Endothelial cell of umbilical vein (primary cell): ENCODE measurements at regions not wholly inside any gene's neighbourhood (a gene's known extent, or its start where the extent isn't known, plus 50 kb on each side); places are given as distances from the start of the nearest gene placed in this dataset.

Experiments used
- BruUV-seq: library from RNA; stranded (reverse); fragments of 400-500 nt; replicated peaks from 2 replicates; lab custom pipeline; 2021; lab: Mats Ljungman, UMichigan
- CTCF ChIA-PET: fragments of 300-600, 350-600 bp; sonication (Branson Sonifier 250); formaldehyde crosslinking; loops from one replicate; lab custom pipeline; 2021; ENCODE audit warnings: antibody characterized with exemption, inconsistent platforms; lab: Charles Lee
- POLR2A ChIA-PET: fragments of 300-600, 350-600 bp; sonication (Branson Sonifier 250); formaldehyde crosslinking; loops from one replicate; lab custom pipeline; 2021; ENCODE audit warnings: antibody characterized with exemption, inconsistent platforms; lab: Charles Lee
- DNase-seq: peaks from one replicate; pipeline ENCODE4 v3.0.0-alpha.2; 2011; ENCODE audit warnings: low read depth, low spot score
- FAIRE-seq: peaks from 2 replicates; lab custom pipeline; 2011; peaks lifted over from hg19 to GRCh38; lab: Jason Lieb, UNC
- H2AFZ ChIP-seq: 2 replicates; pipeline ENCODE4 v1.6.0; 2012; ENCODE audit warnings: low read depth, low read length, control low read depth, inconsistent platforms
- H3K27ac ChIP-seq: 2 replicates; pipeline ENCODE4 v1.5.1; 2011; ENCODE audit warnings: low read depth, mild to moderate bottlenecking, control low read depth, low read length, moderate library complexity; ENCODE audit not compliant: insufficient read depth
- H3K27me3 ChIP-seq, 2 experiments: 2 replicates each; pipeline versions ENCODE4 v1.6.0 to v1.6.1; 2011; ENCODE audit warnings: low read length in 2 of 2, mixed read lengths in 1 of 2; ENCODE audit not compliant: control insufficient read depth in 2 of 2, insufficient read depth in 2 of 2
- H3K36me3 ChIP-seq, 2 experiments: 2 replicates in 1 of 2; 3 replicates in 1 of 2; pipeline ENCODE4 v1.5.1; 2011; ENCODE audit warnings: low read length in 2 of 2, mild to moderate bottlenecking in 1 of 2, moderate library complexity in 1 of 2; ENCODE audit not compliant: control insufficient read depth in 2 of 2, insufficient read depth in 2 of 2; ENCODE audit errors: extremely low read depth in 1 of 2
- H3K4me1 ChIP-seq: 3 replicates; pipeline ENCODE4 v1.5.1; 2011; ENCODE audit warnings: mild to moderate bottlenecking, low read length; ENCODE audit not compliant: control insufficient read depth, insufficient read depth; ENCODE audit errors: extremely low read depth
- H3K4me2 ChIP-seq: 2 replicates; pipeline ENCODE4 v1.6.1; 2011; ENCODE audit warnings: low read length, control low read depth, mixed read lengths; ENCODE audit not compliant: insufficient read depth
- H3K4me3 ChIP-seq, 3 experiments: fragments of 200-600 bp in 1 of 3; sonication (generic), shearing (Covaris generic) in 1 of 3; replicated peaks in 1 of 3; 2 replicates each; pipeline ENCODE4 v1.5.1; 2011 to 2016; ENCODE audit warnings: control low read depth in 3 of 3, low read length in 3 of 3, mild to moderate bottlenecking in 2 of 3, inconsistent platforms in 1 of 3, low read depth in 1 of 3, moderate library complexity in 1 of 3; ENCODE audit not compliant: insufficient read depth in 1 of 3
- H3K79me2 ChIP-seq: 2 replicates; pipeline ENCODE4 v1.6.0; 2012; ENCODE audit warnings: low read length, inconsistent platforms; ENCODE audit not compliant: control insufficient read depth, insufficient read depth
- H3K9ac ChIP-seq: replicated peaks from 2 replicates; pipeline ENCODE3; 2011; ENCODE audit warnings: low read length, control low read depth; ENCODE audit not compliant: insufficient read depth; ENCODE audit errors: extremely low read depth
- H3K9me1 ChIP-seq: replicated peaks from 3 replicates; pipeline ENCODE4 v1.6.0; 2011; ENCODE audit warnings: mild to moderate bottlenecking, low read length; ENCODE audit not compliant: control insufficient read depth, insufficient read depth; ENCODE audit errors: extremely low read depth
- H3K9me3 ChIP-seq: replicated peaks from 2 replicates; pipeline ENCODE4 v1.5.1; 2012; ENCODE audit warnings: low read length, inconsistent platforms; ENCODE audit not compliant: control insufficient read depth, insufficient read depth
- H4K20me1 ChIP-seq: replicated peaks from 2 replicates; pipeline ENCODE3; 2011; ENCODE audit warnings: mild to moderate bottlenecking, low read length; ENCODE audit not compliant: control insufficient read depth, insufficient read depth; ENCODE audit errors: extremely low read depth
- CTCF ChIP-seq, 2 donors: IDR thresholded peaks; 1 replicate in 1 of 2; 2 replicates in 1 of 2; pipeline ENCODE4 v1.5.1; 2011; ENCODE audit warnings: low read length in 2 of 2, mild to moderate bottlenecking in 2 of 2, moderate library complexity in 2 of 2, control low read depth in 1 of 2, inconsistent platforms in 1 of 2, low read depth in 1 of 2; ENCODE audit not compliant: insufficient read depth in 1 of 2; ENCODE audit errors: extremely low read depth in 1 of 2
- EZH2 ChIP-seq: IDR thresholded peaks from 2 replicates; pipeline ENCODE4 v1.6.1; 2012; ENCODE audit warnings: borderline replicate concordance, low read depth, mild to moderate bottlenecking, moderate library complexity, low read length, inconsistent platforms; ENCODE audit not compliant: severe bottlenecking
- FOS ChIP-seq: IDR thresholded peaks from 2 replicates; pipeline ENCODE4 v1.6.1; 2011; ENCODE audit warnings: mild to moderate bottlenecking, low read length, moderate library complexity, borderline replicate concordance; ENCODE audit not compliant: insufficient read depth
- GATA2 ChIP-seq: IDR thresholded peaks from 2 replicates; pipeline ENCODE4 v1.7.0; 2011; ENCODE audit warnings: low read depth, mild to moderate bottlenecking, moderate library complexity, mixed read lengths, low read length; ENCODE audit not compliant: insufficient read length, insufficient read depth
- JUN ChIP-seq: IDR thresholded peaks from 2 replicates; pipeline ENCODE4 v1.6.1; 2011; ENCODE audit warnings: borderline replicate concordance, low read depth; ENCODE audit not compliant: insufficient read length, insufficient read depth
- MAX ChIP-seq: IDR thresholded peaks from 2 replicates; pipeline ENCODE4 v1.6.1; 2011; ENCODE audit not compliant: insufficient read depth, insufficient read length
- MYC ChIP-seq: IDR thresholded peaks from one replicate; pipeline ENCODE4 v1.6.1; 2011; ENCODE audit warnings: mild to moderate bottlenecking, low read depth, low read length
- POLR2A ChIP-seq: IDR thresholded peaks from 2 replicates; pipeline ENCODE4 v1.6.1; 2012; ENCODE audit warnings: low read depth, mild to moderate bottlenecking, control low read depth, low read length
- POLR2AphosphoS5 ChIP-seq: IDR thresholded peaks from 2 replicates; pipeline ENCODE4 v1.6.1; 2012; ENCODE audit warnings: low read depth, mild to moderate bottlenecking, control low read depth, low read length, moderate library complexity; ENCODE audit not compliant: insufficient read depth
- dilution Hi-C: fragments of 300-500 bp; cut with MboI; formaldehyde crosslinking; loops from one replicate; pipeline ENCODE4 v1.15.0; 2019; ENCODE audit warnings: low sequenced_read_pairs; ENCODE audit not compliant: extremely low pct_ligation_motif_present
- intact Hi-C: fragments of 100-400 bp; cut with micrococcal nuclease; formaldehyde crosslinking; loops from one replicate; pipeline ENCODE4 v1.10.0; 2022

- dilution Hi-C loops = no loop called here
Measured at GRCh38 chr9:135263511-135263910, 176.0 kb downstream of the OLFM1 start.

More at GRCh38 chr9:135263511-135263910, 176.0 kb downstream of the OLFM1 start:
- H3K27ac ChIP-seq = no peak overlapping the region
- H3K9ac ChIP-seq = no peak overlapping the region
- no peak for DNase-seq
- ChIA-PET POLR2A (no interaction called here), CTCF (no interaction called here)
- H3K4me2 ChIP-seq = no peak overlapping the region
- BruUV-seq = no TSS peak
- no peaks in the 10 kb centered on the region for H4K20me1 ChIP-seq
- no peaks in the 10 kb centered on the region for H3K9me1 ChIP-seq
- H2AFZ ChIP-seq = no peak overlapping the region
- no peak for TF ChIP-seq EZH2
- TF ChIP-seq POLR2AphosphoS5 = no peak
- TF ChIP-seq CTCF (IDR thresholded peaks at IDR 0.05; ENCODE audit: extremely low read depth in 1 of 2, insufficient read depth in 1 of 2, low read depth in 1 of 2, low read length in 2 of 2) = no peak
- TF ChIP-seq MYC = no peak
- no peak for TF ChIP-seq FOS
- no peak for TF ChIP-seq JUN
- TF ChIP-seq GATA2 = no peak
- TF ChIP-seq POLR2A = no peak
- TF ChIP-seq MAX = no peak
- intact Hi-C loops = no loop called here
- H3K4me1 ChIP-seq = no peaks in the 10 kb centered on the region
- H3K4me3 ChIP-seq = no peak overlapping the region
- H3K9me3 ChIP-seq = no peaks in the 10 kb centered on the region
- no peaks in the 10 kb centered on the region for H3K27me3 ChIP-seq
- no peak for FAIRE-seq
- H3K36me3 ChIP-seq = no peaks in the 10 kb centered on the region
- no peaks in the 10 kb centered on the region for H3K79me2 ChIP-seq
